WTC11 (cell line): ENCODE measurements at regions not wholly inside any gene's neighbourhood (a gene's known extent, or its start where the extent isn't known, plus 50 kb on each side); places are given as distances from the start of the nearest gene placed in this dataset.
"Not testable (repeated sequence)": the region's sequence is repeated elsewhere in the genome, so short reads cannot be mapped to it uniquely, and the experiment has no call there.

Experiments used
- ATAC-seq: fragments of 200-7000 bp; cut with Tn5 transposase; 2 replicates; pipeline ENCODE4 v1.10.0; 2021; ENCODE audit warnings: mild to moderate bottlenecking, moderate library complexity
- CTCF ChIA-PET: fragments of 300-600 bp; sonication (Branson Sonifier 250); formaldehyde crosslinking; loops from one replicate; lab custom pipeline; 2021; ENCODE audit warnings: antibody characterized with exemption; lab: Charles Lee
- POLR2A ChIA-PET: fragments of 350-600 bp; sonication (Branson Sonifier 250); formaldehyde crosslinking; loops from one replicate; lab custom pipeline; 2021; ENCODE audit warnings: antibody characterized with exemption; lab: Charles Lee
- DNase-seq: peaks from one replicate; pipeline ENCODE4 v3.0.0; 2021; ENCODE audit warnings: low spot score
- H3K27ac Mint-ChIP-seq: 2 replicates; pipeline ENCODE4 v1.8.0; 2021; ENCODE audit warnings: mixed read lengths
- H3K27me3 Mint-ChIP-seq: 2 replicates; pipeline ENCODE4 v1.8.0; 2021; ENCODE audit warnings: low read depth, mild to moderate bottlenecking, moderate library complexity, mixed read lengths
- H3K36me3 Mint-ChIP-seq: 2 replicates; pipeline ENCODE4 v1.8.0; 2021; ENCODE audit warnings: mixed read lengths
- H3K4me1 Mint-ChIP-seq: 2 replicates; pipeline ENCODE4 v1.8.0; 2022; ENCODE audit warnings: mixed read lengths
- H3K4me3 Mint-ChIP-seq: 2 replicates; pipeline ENCODE4 v1.8.0; 2021; ENCODE audit warnings: mild to moderate bottlenecking, moderate library complexity, mixed read lengths
- H3K9me3 Mint-ChIP-seq: 2 replicates; pipeline ENCODE4 v1.8.0; 2021; ENCODE audit warnings: mixed read lengths
- ELF4 ChIP-seq: sonication (generic); formaldehyde crosslinking; IDR thresholded peaks from 2 replicates; pipeline ENCODE4 v1.8.1; 2022; ENCODE audit warnings: low read depth, mild to moderate bottlenecking, moderate library complexity, missing genetic modification reagents
- EMX1 ChIP-seq: fragments of 250-450 bp; sonication (Bioruptor Pico); IDR thresholded peaks from 2 replicates; pipeline ENCODE4 v1.8.0; 2021; ENCODE audit warnings: mild to moderate bottlenecking
- GABPB1 ChIP-seq: sonication (generic); formaldehyde crosslinking; IDR thresholded peaks from 2 replicates; pipeline ENCODE4 v1.8.1; 2023; ENCODE audit warnings: mild to moderate bottlenecking, missing genetic modification reagents
- GTF2I ChIP-seq: fragments of 250-450 bp; sonication (Bioruptor Pico); conservative IDR thresholded peaks from 2 replicates; pipeline ENCODE4 v1.4.0; 2021; ENCODE audit warnings: mild to moderate bottlenecking
- IRF2 ChIP-seq: sonication (generic); formaldehyde crosslinking; IDR thresholded peaks from 2 replicates; pipeline ENCODE4 v1.8.0; 2022; ENCODE audit warnings: low read depth, missing genetic modification reagents, borderline replicate concordance
- MXD4 ChIP-seq: fragments of 250-450 bp; sonication (Bioruptor Pico); IDR thresholded peaks from 2 replicates; pipeline ENCODE4 v1.8.0; 2021; ENCODE audit warnings: mild to moderate bottlenecking, moderate library complexity, borderline replicate concordance
- NFE2L1 ChIP-seq: sonication (generic); formaldehyde crosslinking; IDR thresholded peaks from 2 replicates; pipeline ENCODE4 v1.8.1; 2023; ENCODE audit warnings: missing genetic modification reagents
- NR2C2 ChIP-seq: sonication (generic); formaldehyde crosslinking; IDR thresholded peaks from 2 replicates; pipeline ENCODE4 v1.8.0; 2022; ENCODE audit warnings: mild to moderate bottlenecking, missing genetic modification reagents
- TCF7 ChIP-seq: sonication (generic); formaldehyde crosslinking; IDR thresholded peaks from 2 replicates; pipeline ENCODE4 v1.8.0; 2022; ENCODE audit warnings: mild to moderate bottlenecking, low read depth, missing genetic modification reagents, moderate library complexity
- TEAD4 ChIP-seq: sonication (generic); formaldehyde crosslinking; IDR thresholded peaks from 2 replicates; pipeline ENCODE4 v1.8.0; 2022; ENCODE audit warnings: mild to moderate bottlenecking, missing genetic modification reagents
- ZNF121 ChIP-seq: sonication (generic); formaldehyde crosslinking; IDR thresholded peaks from 2 replicates; pipeline ENCODE4 v1.8.0; 2023; ENCODE audit warnings: missing genetic modification reagents
- TF ChIP-seq, protein P1 (sequence below): sonication (generic); formaldehyde crosslinking; IDR thresholded peaks from 2 replicates; pipeline ENCODE4 v1.8.0; 2022; ENCODE audit warnings: mild to moderate bottlenecking, missing genetic modification reagents
- TF ChIP-seq, protein P2 (sequence below): sonication (generic); formaldehyde crosslinking; IDR thresholded peaks from 2 replicates; pipeline ENCODE4 v1.8.1; 2023; ENCODE audit warnings: mild to moderate bottlenecking, missing genetic modification reagents, moderate library complexity
- TF ChIP-seq, protein P3 (sequence below): sonication (generic); formaldehyde crosslinking; IDR thresholded peaks from 2 replicates; pipeline ENCODE4 v1.8.1; 2022; ENCODE audit warnings: missing genetic modification reagents, borderline replicate concordance
- TF ChIP-seq, protein P4 (sequence below): sonication (generic); formaldehyde crosslinking; IDR thresholded peaks from 2 replicates; pipeline ENCODE4 v1.8.1; 2023; ENCODE audit warnings: mild to moderate bottlenecking, moderate library complexity, missing genetic modification reagents
- TF ChIP-seq, protein P5 (sequence below): fragments of 250-450 bp; sonication (Bioruptor Pico); IDR thresholded peaks from 2 replicates; pipeline ENCODE4 v1.9.0; 2021; ENCODE audit warnings: moderate library complexity, mild to moderate bottlenecking, inconsistent platforms, borderline replicate concordance
- TF ChIP-seq, protein P6 (sequence below): sonication (generic); formaldehyde crosslinking; IDR thresholded peaks from 2 replicates; pipeline ENCODE4 v1.8.1; 2023; ENCODE audit warnings: mild to moderate bottlenecking, missing genetic modification reagents

DNA sequence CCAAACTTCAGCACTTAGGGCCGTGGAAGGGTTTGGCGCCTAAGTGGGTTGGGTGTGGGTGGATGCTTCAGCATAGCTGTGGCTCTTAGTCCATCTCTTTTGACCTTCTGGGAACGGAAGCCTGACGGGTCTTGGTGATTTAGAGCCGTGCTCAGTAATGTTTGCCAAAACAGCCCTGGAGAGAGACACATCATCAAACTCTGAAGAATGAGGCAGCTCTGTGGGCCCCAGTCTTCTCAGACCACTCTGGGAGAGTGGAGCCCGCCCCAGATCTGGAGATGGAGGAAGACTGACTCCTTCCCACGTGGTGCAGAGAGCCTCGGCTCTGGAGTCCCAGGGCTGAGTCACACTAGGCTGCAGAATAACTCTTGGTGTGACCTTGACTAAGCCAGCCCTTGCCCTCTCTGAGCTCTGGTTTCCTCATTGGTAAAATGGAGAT, 168.9 kb downstream of the C11orf91 start (continued):
- TF ChIP-seq TCF7: no peak
- no peak for TF ChIP-seq GABPB1

DNA sequence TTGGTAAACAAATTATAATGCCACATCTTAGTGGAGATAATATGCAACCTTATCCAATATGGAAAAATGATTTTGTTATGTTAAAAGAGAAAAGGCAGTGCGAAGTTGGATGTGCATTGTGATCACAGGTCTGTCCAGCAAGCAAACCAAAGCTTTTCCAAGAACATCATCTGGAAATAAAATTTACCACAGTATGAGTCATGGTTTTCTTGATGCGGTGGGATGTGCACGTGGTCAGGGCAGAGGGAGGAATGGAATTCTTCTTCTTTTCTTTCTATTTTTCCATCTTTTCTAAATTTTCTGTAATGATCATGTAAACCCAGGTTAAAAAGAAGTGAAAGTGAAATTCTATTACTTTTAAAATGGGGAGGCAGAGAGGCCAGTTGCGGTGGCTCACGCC, 169.8 kb downstream of the C11orf91 start:
- Mint-ChIP-seq H3K27me3 (no peaks in the 10 kb centered on the region), H3K36me3 (peaks cover 3% of the 10 kb centered on the region; the same call in 1 of the 2 replicates), H3K27ac (no peak overlapping the region), H3K9me3 (peaks cover 31% of the 10 kb centered on the region), H3K4me3 (no peak overlapping the region), H3K4me1 (peaks cover 1% of the 10 kb centered on the region; the same call in 1 of the 2 replicates)
- ATAC-seq: no peak
- TF ChIP-seq, protein P1, sequence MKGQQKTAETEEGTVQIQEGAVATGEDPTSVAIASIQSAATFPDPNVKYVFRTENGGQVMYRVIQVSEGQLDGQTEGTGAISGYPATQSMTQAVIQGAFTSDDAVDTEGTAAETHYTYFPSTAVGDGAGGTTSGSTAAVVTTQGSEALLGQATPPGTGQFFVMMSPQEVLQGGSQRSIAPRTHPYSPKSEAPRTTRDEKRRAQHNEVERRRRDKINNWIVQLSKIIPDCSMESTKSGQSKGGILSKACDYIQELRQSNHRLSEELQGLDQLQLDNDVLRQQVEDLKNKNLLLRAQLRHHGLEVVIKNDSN (CRISPR knock-in tag): no peak
- TF ChIP-seq MXD4 (CRISPR knock-in tag) (no peak), ELF4 (CRISPR knock-in tag) (no peak)
- TF ChIP-seq, protein P2, sequence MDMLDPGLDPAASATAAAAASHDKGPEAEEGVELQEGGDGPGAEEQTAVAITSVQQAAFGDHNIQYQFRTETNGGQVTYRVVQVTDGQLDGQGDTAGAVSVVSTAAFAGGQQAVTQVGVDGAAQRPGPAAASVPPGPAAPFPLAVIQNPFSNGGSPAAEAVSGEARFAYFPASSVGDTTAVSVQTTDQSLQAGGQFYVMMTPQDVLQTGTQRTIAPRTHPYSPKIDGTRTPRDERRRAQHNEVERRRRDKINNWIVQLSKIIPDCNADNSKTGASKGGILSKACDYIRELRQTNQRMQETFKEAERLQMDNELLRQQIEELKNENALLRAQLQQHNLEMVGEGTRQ: no peak
- DNase-seq: no peak
- CTCF ChIA-PET: interaction anchor here (1.7 kb wide), 1 partner anchor 13 kb away, joined by 3 read pairs; no protein-coding TSS in a partner anchor
- POLR2A ChIA-PET: no interaction called here

DNA sequence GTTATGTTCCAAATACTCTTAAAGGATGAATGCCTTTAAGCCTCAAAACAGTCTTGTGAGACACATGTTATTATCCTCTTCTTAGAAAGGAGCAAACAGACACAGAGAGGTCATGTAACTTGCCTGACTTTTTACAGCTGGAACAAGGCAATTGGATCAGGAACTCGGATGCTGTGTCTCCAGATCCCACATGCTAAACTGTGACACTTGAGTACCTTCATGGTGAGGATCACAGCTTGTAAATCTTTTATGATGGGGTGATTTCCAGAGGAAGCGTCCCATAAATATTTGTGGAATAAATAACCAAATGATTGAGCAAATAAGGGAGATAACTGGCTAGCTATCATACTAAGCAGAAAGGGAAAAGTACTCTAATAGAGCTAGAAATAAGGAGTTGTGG, 171.2 kb downstream of the C11orf91 start:
- Mint-ChIP-seq H3K9me3 (peaks cover 20% of the 10 kb centered on the region), H3K4me3 (no peak overlapping the region), H3K27me3 (no peaks in the 10 kb centered on the region), H3K27ac (no peak overlapping the region), H3K36me3 (no peaks in the 10 kb centered on the region; the same call in 1 of the 2 replicates), H3K4me1 (peaks cover 3% of the 10 kb centered on the region; the same call in 1 of the 2 replicates)
- ChIA-PET POLR2A (no interaction called here), CTCF (interaction anchor here (1.7 kb wide), 1 partner anchor 14 kb away, joined by 3 read pairs; no protein-coding TSS in a partner anchor)
- TF ChIP-seq NFE2L1 (CRISPR knock-in tag): no peak
- no peak for TF ChIP-seq ZNF121 (CRISPR knock-in tag)
- TF ChIP-seq, protein P3, sequence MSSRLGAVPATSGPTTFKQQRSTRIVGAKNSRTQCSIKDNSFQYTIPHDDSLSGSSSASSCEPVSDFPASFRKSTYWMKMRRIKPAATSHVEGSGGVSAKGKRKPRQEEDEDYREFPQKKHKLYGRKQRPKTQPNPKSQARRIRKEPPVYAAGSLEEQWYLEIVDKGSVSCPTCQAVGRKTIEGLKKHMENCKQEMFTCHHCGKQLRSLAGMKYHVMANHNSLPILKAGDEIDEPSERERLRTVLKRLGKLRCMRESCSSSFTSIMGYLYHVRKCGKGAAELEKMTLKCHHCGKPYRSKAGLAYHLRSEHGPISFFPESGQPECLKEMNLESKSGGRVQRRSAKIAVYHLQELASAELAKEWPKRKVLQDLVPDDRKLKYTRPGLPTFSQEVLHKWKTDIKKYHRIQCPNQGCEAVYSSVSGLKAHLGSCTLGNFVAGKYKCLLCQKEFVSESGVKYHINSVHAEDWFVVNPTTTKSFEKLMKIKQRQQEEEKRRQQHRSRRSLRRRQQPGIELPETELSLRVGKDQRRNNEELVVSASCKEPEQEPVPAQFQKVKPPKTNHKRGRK: no peak
- TF ChIP-seq GTF2I (CRISPR knock-in tag): no peak
- TF ChIP-seq TEAD4 (CRISPR knock-in tag): no peak
- TF ChIP-seq EMX1 (CRISPR knock-in tag): no peak
- TF ChIP-seq, protein P4, sequence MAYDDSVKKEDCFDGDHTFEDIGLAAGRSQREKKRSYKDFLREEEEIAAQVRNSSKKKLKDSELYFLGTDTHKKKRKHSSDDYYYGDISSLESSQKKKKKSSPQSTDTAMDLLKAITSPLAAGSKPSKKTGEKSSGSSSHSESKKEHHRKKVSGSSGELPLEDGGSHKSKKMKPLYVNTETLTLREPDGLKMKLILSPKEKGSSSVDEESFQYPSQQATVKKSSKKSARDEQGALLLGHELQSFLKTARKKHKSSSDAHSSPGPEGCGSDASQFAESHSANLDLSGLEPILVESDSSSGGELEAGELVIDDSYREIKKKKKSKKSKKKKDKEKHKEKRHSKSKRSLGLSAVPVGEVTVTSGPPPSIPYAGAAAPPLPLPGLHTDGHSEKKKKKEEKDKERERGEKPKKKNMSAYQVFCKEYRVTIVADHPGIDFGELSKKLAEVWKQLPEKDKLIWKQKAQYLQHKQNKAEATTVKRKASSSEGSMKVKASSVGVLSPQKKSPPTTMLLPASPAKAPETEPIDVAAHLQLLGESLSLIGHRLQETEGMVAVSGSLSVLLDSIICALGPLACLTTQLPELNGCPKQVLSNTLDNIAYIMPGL: no peak
- TF ChIP-seq, protein P5, sequence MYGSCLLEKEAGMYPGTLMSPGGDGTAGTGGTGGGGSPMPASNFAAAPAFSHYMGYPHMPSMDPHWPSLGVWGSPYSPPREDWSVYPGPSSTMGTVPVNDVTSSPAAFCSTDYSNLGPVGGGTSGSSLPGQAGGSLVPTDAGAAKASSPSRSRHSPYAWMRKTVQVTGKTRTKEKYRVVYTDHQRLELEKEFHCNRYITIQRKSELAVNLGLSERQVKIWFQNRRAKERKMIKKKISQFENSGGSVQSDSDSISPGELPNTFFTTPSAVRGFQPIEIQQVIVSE (CRISPR knock-in tag): no peak
- TF ChIP-seq, protein P6, sequence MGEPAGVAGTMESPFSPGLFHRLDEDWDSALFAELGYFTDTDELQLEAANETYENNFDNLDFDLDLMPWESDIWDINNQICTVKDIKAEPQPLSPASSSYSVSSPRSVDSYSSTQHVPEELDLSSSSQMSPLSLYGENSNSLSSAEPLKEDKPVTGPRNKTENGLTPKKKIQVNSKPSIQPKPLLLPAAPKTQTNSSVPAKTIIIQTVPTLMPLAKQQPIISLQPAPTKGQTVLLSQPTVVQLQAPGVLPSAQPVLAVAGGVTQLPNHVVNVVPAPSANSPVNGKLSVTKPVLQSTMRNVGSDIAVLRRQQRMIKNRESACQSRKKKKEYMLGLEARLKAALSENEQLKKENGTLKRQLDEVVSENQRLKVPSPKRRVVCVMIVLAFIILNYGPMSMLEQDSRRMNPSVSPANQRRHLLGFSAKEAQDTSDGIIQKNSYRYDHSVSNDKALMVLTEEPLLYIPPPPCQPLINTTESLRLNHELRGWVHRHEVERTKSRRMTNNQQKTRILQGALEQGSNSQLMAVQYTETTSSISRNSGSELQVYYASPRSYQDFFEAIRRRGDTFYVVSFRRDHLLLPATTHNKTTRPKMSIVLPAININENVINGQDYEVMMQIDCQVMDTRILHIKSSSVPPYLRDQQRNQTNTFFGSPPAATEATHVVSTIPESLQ: no peak
- no peak for TF ChIP-seq IRF2 (CRISPR knock-in tag)
- no peak for TF ChIP-seq NR2C2 (CRISPR knock-in tag)
- DNase-seq (no peak), ATAC-seq (no peak)

DNA sequence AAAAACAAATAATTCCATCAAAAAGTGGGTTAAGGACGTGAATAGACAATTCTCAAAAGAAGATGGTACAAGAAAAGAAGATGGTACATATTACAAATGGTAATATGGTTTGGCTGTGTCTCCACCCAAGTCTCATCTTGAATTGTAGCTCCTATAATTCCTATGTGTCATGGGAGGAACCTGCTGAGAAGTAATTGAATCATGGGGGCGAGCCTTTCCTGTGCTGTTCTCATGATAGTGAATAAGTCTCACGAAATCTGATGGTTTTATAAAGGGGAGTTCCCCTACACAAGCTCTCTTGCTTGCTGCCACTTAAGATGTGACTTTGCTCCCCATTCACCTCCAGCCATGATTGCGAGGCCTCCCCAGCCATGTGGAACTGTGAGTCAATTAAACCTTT, 172.9 kb downstream of the C11orf91 start:
- CTCF ChIA-PET, H3K27ac Mint-ChIP-seq, H3K36me3 Mint-ChIP-seq, H3K4me1 Mint-ChIP-seq, POLR2A ChIA-PET, H3K4me3 Mint-ChIP-seq, DNase-seq, ATAC-seq, H3K27me3 Mint-ChIP-seq: not testable (repeated sequence)
- peaks cover 20% of the 10 kb centered on the region for H3K9me3 Mint-ChIP-seq
